IMR-90 (cell line): ENCODE measurements at regions not wholly inside any gene's neighbourhood (a gene's known extent, or its start where the extent isn't known, plus 50 kb on each side); places are given as distances from the start of the nearest gene placed in this dataset.

Source experiments
- ATAC-seq: fragments of 200-7000 bp; cut with Tn5 transposase; 2 replicates; pipeline ENCODE4 v1.9.1; 2020; ENCODE audit warnings: low read depth, mild to moderate bottlenecking, moderate library complexity
- BruUV-seq: library from RNA; stranded (reverse); fragments of 400-500 nt; replicated peaks from 2 replicates; lab custom pipeline; 2021; lab: Mats Ljungman, UMichigan
- CTCF ChIA-PET: fragments of 300-600 bp; formaldehyde crosslinking; extraction: SDS; loops from one replicate; lab custom pipeline; 2021; ENCODE audit warnings: antibody characterized with exemption; lab: Yijun Ruan, JAX
- POLR2A ChIA-PET: fragments of 300-600 bp; sonication (Branson Sonifier 250); formaldehyde crosslinking; loops from one replicate; lab custom pipeline; 2022; ENCODE audit warnings: antibody characterized with exemption; ENCODE audit not compliant: unreplicated experiment; lab: Charles Lee
- DNase-seq: peaks from one replicate; pipeline ENCODE4 v3.0.0; 2013
- H2AFZ ChIP-seq: replicated peaks from 2 replicates; pipeline ENCODE3; 2013; ENCODE audit warnings: low read length, mild to moderate bottlenecking; ENCODE audit not compliant: poor library complexity
- H2AK5ac ChIP-seq: 2 replicates; pipeline ENCODE4 v1.6.1; 2013; ENCODE audit warnings: low read depth, low read length, inconsistent platforms
- H2AK9ac ChIP-seq: replicated peaks from 2 replicates; pipeline ENCODE3; 2013; ENCODE audit warnings: mild to moderate bottlenecking, low read depth, low read length, moderate library complexity; ENCODE audit not compliant: poor library complexity
- H2BK120ac ChIP-seq: 2 replicates; pipeline ENCODE4 v1.6.1; 2013; ENCODE audit warnings: low read depth, low read length, inconsistent platforms
- H2BK15ac ChIP-seq: 3 replicates; pipeline ENCODE4 v1.6.1; 2013; ENCODE audit warnings: low read depth, low read length, inconsistent platforms
- H2BK20ac ChIP-seq: 2 replicates; pipeline ENCODE4 v1.6.1; 2013; ENCODE audit warnings: low read depth, mild to moderate bottlenecking, inconsistent platforms, low read length, moderate library complexity
- H2BK5ac ChIP-seq: 2 replicates; pipeline ENCODE4 v1.6.1; 2013; ENCODE audit warnings: mild to moderate bottlenecking, low read depth, low read length, inconsistent platforms; ENCODE audit not compliant: poor library complexity, severe bottlenecking
- H3K14ac ChIP-seq: replicated peaks from 2 replicates; pipeline ENCODE4 v1.6.1; 2013; ENCODE audit warnings: low read depth, low read length, inconsistent platforms
- H3K18ac ChIP-seq: 2 replicates; pipeline ENCODE4 v1.6.1; 2013; ENCODE audit warnings: low read depth, low read length, control low read depth
- H3K23ac ChIP-seq: 2 replicates; pipeline ENCODE4 v1.6.1; 2013; ENCODE audit warnings: low read depth, low read length, inconsistent platforms
- H3K27ac ChIP-seq: 2 replicates; pipeline ENCODE4 v1.5.1; 2013; ENCODE audit warnings: mild to moderate bottlenecking, control low read depth, low read length; ENCODE audit not compliant: insufficient read depth
- H3K27me3 ChIP-seq: 2 replicates; pipeline ENCODE4 v1.6.1; 2013; ENCODE audit warnings: low read length; ENCODE audit not compliant: control insufficient read depth, insufficient read depth
- H3K36me3 ChIP-seq: 2 replicates; pipeline ENCODE4 v1.6.1; 2013; ENCODE audit warnings: low read length, mixed read lengths; ENCODE audit not compliant: control insufficient read depth, insufficient read depth
- H3K4ac ChIP-seq: 2 replicates; pipeline ENCODE4 v1.6.1; 2013; ENCODE audit warnings: low read depth, low read length, inconsistent platforms
- H3K4me1 ChIP-seq: 2 replicates; pipeline ENCODE4 v1.6.1; 2013; ENCODE audit warnings: low read length, mixed read lengths; ENCODE audit not compliant: control insufficient read depth, insufficient read depth
- H3K4me2 ChIP-seq: 2 replicates; pipeline ENCODE4 v1.6.1; 2013; ENCODE audit warnings: low read depth, mild to moderate bottlenecking, control low read depth, low read length, moderate library complexity
- H3K4me3 ChIP-seq: 2 replicates; pipeline ENCODE4 v1.5.1; 2013; ENCODE audit warnings: low read depth, mild to moderate bottlenecking, control low read depth, low read length, moderate library complexity; ENCODE audit not compliant: insufficient read depth
- H3K56ac ChIP-seq: 2 replicates; pipeline ENCODE4 v1.6.1; 2013; ENCODE audit warnings: low read length, inconsistent platforms; ENCODE audit not compliant: insufficient read depth; ENCODE audit errors: extremely low read depth
- H3K79me1 ChIP-seq, 2 experiments: 2 replicates each; pipeline ENCODE4 v1.6.1; 2013; ENCODE audit warnings: low read length in 2 of 2, inconsistent platforms in 1 of 2, low read depth in 1 of 2
- H3K9ac ChIP-seq: 2 replicates; pipeline ENCODE4 v1.6.1; 2013; ENCODE audit warnings: low read depth, low read length, control low read depth
- H3K9me1 ChIP-seq: 2 replicates; pipeline ENCODE4 v1.6.1; 2013; ENCODE audit warnings: low read length, inconsistent platforms; ENCODE audit not compliant: insufficient read depth
- H3K9me3 ChIP-seq: 2 replicates; pipeline ENCODE4 v1.6.1; 2013; ENCODE audit warnings: low read length; ENCODE audit not compliant: control insufficient read depth, insufficient read depth
- H4K20me1 ChIP-seq: 2 replicates; pipeline ENCODE4 v1.6.1; 2013; ENCODE audit warnings: low read length, inconsistent platforms; ENCODE audit not compliant: insufficient read depth
- H4K5ac ChIP-seq: 2 replicates; pipeline ENCODE4 v1.6.1; 2013; ENCODE audit warnings: mild to moderate bottlenecking, low read depth, low read length, control low read depth
- H4K8ac ChIP-seq, 2 experiments: 2 replicates each; pipeline ENCODE4 v1.6.1; 2013; ENCODE audit warnings: low read depth in 2 of 2, low read length in 2 of 2, control low read depth in 1 of 2, inconsistent platforms in 1 of 2
- H4K91ac ChIP-seq: 2 replicates; pipeline ENCODE4 v1.6.1; 2013; ENCODE audit warnings: low read depth, low read length, inconsistent platforms; ENCODE audit not compliant: insufficient read depth
- CEBPB ChIP-seq: IDR thresholded peaks from 2 replicates; pipeline ENCODE4 v1.6.1; 2012; ENCODE audit warnings: low read depth, low read length, improper control_type of control experiment
- ELK1 ChIP-seq: fragments of 150-350 bp; IDR thresholded peaks from 2 replicates; pipeline ENCODE4 v1.6.1; 2016; ENCODE audit warnings: low read depth, mild to moderate bottlenecking, low read length, moderate library complexity, borderline replicate concordance
- FOS ChIP-seq: fragments of 150-350 bp; IDR thresholded peaks from 2 replicates; pipeline ENCODE4 v1.6.1; 2016; ENCODE audit warnings: low read depth, low read length
- MAFK ChIP-seq: IDR thresholded peaks from 2 replicates; pipeline ENCODE4 v1.6.1; 2012; ENCODE audit warnings: low read depth, low read length, improper control_type of control experiment
- MXI1 ChIP-seq: IDR thresholded peaks from 2 replicates; pipeline ENCODE4 v1.6.1; 2012; ENCODE audit warnings: low read depth, mild to moderate bottlenecking, low read length, moderate library complexity, borderline replicate concordance
- NFE2L2 ChIP-seq: fragments of 150-350 bp; IDR thresholded peaks from 2 replicates; pipeline ENCODE4 v1.6.1; 2016; ENCODE audit warnings: low read depth, mild to moderate bottlenecking, low read length
- RAD21 ChIP-seq: IDR thresholded peaks from 2 replicates; pipeline ENCODE4 v1.6.1; 2012; ENCODE audit warnings: low read length, improper control_type of control experiment
- RFX5 ChIP-seq: IDR thresholded peaks from 2 replicates; pipeline ENCODE4 v1.8.0; 2012; ENCODE audit warnings: low read depth, mild to moderate bottlenecking, low read length, moderate library complexity
- SMC3 ChIP-seq: fragments of 150-350 bp; IDR thresholded peaks from 2 replicates; pipeline ENCODE4 v1.6.1; 2016; ENCODE audit warnings: low read depth, mild to moderate bottlenecking, antibody characterized with exemption, low read length, moderate library complexity
- USF2 ChIP-seq: fragments of 150-350 bp; IDR thresholded peaks from 2 replicates; pipeline ENCODE4 v1.6.1; 2017; ENCODE audit warnings: mild to moderate bottlenecking, antibody characterized with exemption, low read length, low read depth
- WGBS, 2 experiments: methylation state at CpG; one replicate each; pipeline versions ENCODE4 v1.1.5 to v1.1.7; 2013; ENCODE audit warnings: missing lambda C conversion rate in 2 of 2; ENCODE audit not compliant: insufficient read length in 1 of 2; ENCODE audit errors: extremely low coverage in 2 of 2; 5-methylcytosine and 5-hydroxymethylcytosine counted together
- dilution Hi-C: fragments of 300-500 bp; cut with HindIII; formaldehyde crosslinking; loops from one replicate; pipeline ENCODE4 v1.14.3; 2018; ENCODE audit warnings: low sequenced_read_pairs; ENCODE audit not compliant: unreplicated experiment
- in situ Hi-C: fragments of 300-500 bp; cut with MboI; formaldehyde crosslinking; loops from 3 replicates; pipeline ENCODE4 v1.14.3; 2019; ENCODE audit warnings: low sequenced_read_pairs, inconsistent platforms, mixed read lengths
- intact Hi-C: fragments of 100-400 bp; cut with micrococcal nuclease; formaldehyde crosslinking; loops from 2 replicates; pipeline ENCODE4 v1.10.0; 2022

GRCh38 chr1:38261574-38261973 lies 215.0 kb upstream of the POU3F1 start:
- H3K18ac ChIP-seq: no peak overlapping the region
- no peak overlapping the region for H3K56ac ChIP-seq
- H3K23ac ChIP-seq: no peak overlapping the region
- no peak overlapping the region for H2BK20ac ChIP-seq
- no peak overlapping the region for H2BK15ac ChIP-seq
- no peak overlapping the region for H4K8ac ChIP-seq
- H2AK9ac ChIP-seq: no peak overlapping the region
- no peak overlapping the region for H2AFZ ChIP-seq
- H3K4me2 ChIP-seq: no peak overlapping the region
- H3K9me1 ChIP-seq: no peaks in the 10 kb centered on the region
- in situ Hi-C loops: no loop called here
- no peaks in the 10 kb centered on the region for H4K20me1 ChIP-seq
- H3K4me3 ChIP-seq: no peak overlapping the region
- TF ChIP-seq USF2 (no peak), FOS (no peak), MAFK (no peak), SMC3 (no peak), RAD21 (no peak), ELK1 (no peak), CEBPB (no peak), NFE2L2 (no peak), MXI1 (no peak), RFX5 (no peak)
- no peak overlapping the region for H3K27ac ChIP-seq
- H3K14ac ChIP-seq: no peak overlapping the region
- ATAC-seq: no peak
- no peak overlapping the region for H2AK5ac ChIP-seq
- H2BK5ac ChIP-seq: no peak overlapping the region
- no TSS peak for BruUV-seq
- H2BK120ac ChIP-seq: no peak overlapping the region
- H3K4ac ChIP-seq: no peak overlapping the region
- H4K5ac ChIP-seq: no peak overlapping the region
- no peak overlapping the region for H3K9ac ChIP-seq
- no peaks in the 10 kb centered on the region for H3K79me1 ChIP-seq
- H3K36me3 ChIP-seq: no peaks in the 10 kb centered on the region
- dilution Hi-C loops: no loop called here
- no peak for DNase-seq
- intact Hi-C loops: no loop called here
- no peaks in the 10 kb centered on the region for H3K4me1 ChIP-seq
- no peak overlapping the region for H4K91ac ChIP-seq
- CTCF ChIA-PET: no interaction called here
- POLR2A ChIA-PET: no interaction called here
- no peaks in the 10 kb centered on the region for H3K9me3 ChIP-seq
- no CpG with 5 or more reads among the region's 4 CpGs for WGBS, 2 experiments
- no peaks in the 10 kb centered on the region for H3K27me3 ChIP-seq
